ENCODE measurements at regions not wholly inside any gene's neighbourhood (a gene's known extent, or its start where the extent isn't known, plus 50 kb on each side); places are given as distances from the start of the nearest gene placed in this dataset.

- dilution Hi-C loops (cut with MboI; ENCODE audit: extremely low pct_ligation_motif_present, low sequenced_read_pairs): no loop called here
- Histone ChIP-seq H3K36me3 (ENCODE audit: control insufficient read depth in 2 of 2, extremely low read depth in 1 of 2, insufficient read depth in 2 of 2, low read length in 2 of 2) (no peaks in the 10 kb centered on the region), H3K9ac (ENCODE audit: control insufficient read depth, extremely low read depth, insufficient read depth, low read length) (peak overlapping the region; percentile 62), H3K4me1 (ENCODE audit: control insufficient read depth, extremely low read depth, insufficient read depth, low read length) (peaks cover 36% of the 10 kb centered on the region), H3K79me2 (ENCODE audit: control insufficient read depth, insufficient read depth, low read length) (no peaks in the 10 kb centered on the region), H2AFZ (ENCODE audit: control insufficient read depth, low read length) (no peak overlapping the region), H3K4me2 (ENCODE audit: control insufficient read depth, extremely low read depth, insufficient read depth, low read depth, low read length) (peak overlapping the region; percentile 55), H3K9me1 (ENCODE audit: control insufficient read depth, extremely low read depth, insufficient read depth, low read length) (no peaks in the 10 kb centered on the region), H3K9me3 (ENCODE audit: control insufficient read depth, low read depth, low read length) (no peaks in the 10 kb centered on the region), H4K20me1 (ENCODE audit: control insufficient read depth, extremely low read depth, insufficient read depth, low read length) (no peaks in the 10 kb centered on the region), H3K27ac (ENCODE audit: control insufficient read depth, insufficient read depth, low read length) (peak overlapping the region; percentile 86), H3K27me3 (ENCODE audit: control insufficient read depth, extremely low read depth, insufficient read depth, low read length) (no peaks in the 10 kb centered on the region), H3K4me3 (ENCODE audit: control insufficient read depth in 2 of 3, extremely low read depth in 1 of 3, insufficient read depth in 2 of 3, low read depth in 1 of 3, low read length in 3 of 3) (no peak overlapping the region)
- FAIRE-seq (peak; percentile 100), DNase-seq (ENCODE audit: low read depth, low spot score) (peak; percentile 85)
- TF ChIP-seq, protein P1, sequence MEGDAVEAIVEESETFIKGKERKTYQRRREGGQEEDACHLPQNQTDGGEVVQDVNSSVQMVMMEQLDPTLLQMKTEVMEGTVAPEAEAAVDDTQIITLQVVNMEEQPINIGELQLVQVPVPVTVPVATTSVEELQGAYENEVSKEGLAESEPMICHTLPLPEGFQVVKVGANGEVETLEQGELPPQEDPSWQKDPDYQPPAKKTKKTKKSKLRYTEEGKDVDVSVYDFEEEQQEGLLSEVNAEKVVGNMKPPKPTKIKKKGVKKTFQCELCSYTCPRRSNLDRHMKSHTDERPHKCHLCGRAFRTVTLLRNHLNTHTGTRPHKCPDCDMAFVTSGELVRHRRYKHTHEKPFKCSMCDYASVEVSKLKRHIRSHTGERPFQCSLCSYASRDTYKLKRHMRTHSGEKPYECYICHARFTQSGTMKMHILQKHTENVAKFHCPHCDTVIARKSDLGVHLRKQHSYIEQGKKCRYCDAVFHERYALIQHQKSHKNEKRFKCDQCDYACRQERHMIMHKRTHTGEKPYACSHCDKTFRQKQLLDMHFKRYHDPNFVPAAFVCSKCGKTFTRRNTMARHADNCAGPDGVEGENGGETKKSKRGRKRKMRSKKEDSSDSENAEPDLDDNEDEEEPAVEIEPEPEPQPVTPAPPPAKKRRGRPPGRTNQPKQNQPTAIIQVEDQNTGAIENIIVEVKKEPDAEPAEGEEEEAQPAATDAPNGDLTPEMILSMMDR (optimal IDR thresholded peaks at IDR 0.05 in 1 of 3, IDR thresholded peaks at IDR 0.05 in 1 of 3, conservative IDR thresholded peaks at IDR 0.05 in 1 of 3; ENCODE audit: extremely low read depth in 1 of 3, insufficient read depth in 2 of 3, low read length in 3 of 3): no peak
- no peak for TF ChIP-seq EZH2 (IDR thresholded peaks at IDR 0.05; ENCODE audit: low read length)
These were observed 67.7 kb upstream of the HS3ST1 start for GRCh38 chr4:11496351-11496829.

- peak overlapping the region; percentile 12 for H3K9ac ChIP-seq (ENCODE audit: control insufficient read depth, extremely low read depth, insufficient read depth, low read length)
These were observed 67.1 kb upstream of the HS3ST1 start for GRCh38 chr4:11495818-11496217.

More at GRCh38 chr4:11495818-11496217, 67.1 kb upstream of the HS3ST1 start:
- no peak for TF ChIP-seq EZH2 (IDR thresholded peaks at IDR 0.05; ENCODE audit: low read length)
- TF ChIP-seq, protein P1 (optimal IDR thresholded peaks at IDR 0.05 in 1 of 3, IDR thresholded peaks at IDR 0.05 in 1 of 3, conservative IDR thresholded peaks at IDR 0.05 in 1 of 3; ENCODE audit: extremely low read depth in 1 of 3, insufficient read depth in 2 of 3, low read length in 3 of 3): no peak
- H2AFZ ChIP-seq (ENCODE audit: control insufficient read depth, low read length): no peak overlapping the region
- H3K4me2 ChIP-seq (ENCODE audit: control insufficient read depth, extremely low read depth, insufficient read depth, low read depth, low read length): peak overlapping the region; percentile 3
- H3K4me1 ChIP-seq (ENCODE audit: control insufficient read depth, extremely low read depth, insufficient read depth, low read length): peaks cover 36% of the 10 kb centered on the region
- FAIRE-seq (no peak), DNase-seq (ENCODE audit: low read depth, low spot score) (no peak)
- H3K4me3 ChIP-seq (ENCODE audit: control insufficient read depth in 2 of 3, extremely low read depth in 1 of 3, insufficient read depth in 2 of 3, low read depth in 1 of 3, low read length in 3 of 3): no peak overlapping the region
- no peaks in the 10 kb centered on the region for H3K27me3 ChIP-seq (ENCODE audit: control insufficient read depth, extremely low read depth, insufficient read depth, low read length)
- no peaks in the 10 kb centered on the region for H3K9me1 ChIP-seq (ENCODE audit: control insufficient read depth, extremely low read depth, insufficient read depth, low read length)
- dilution Hi-C loops (cut with MboI; ENCODE audit: extremely low pct_ligation_motif_present, low sequenced_read_pairs): no loop called here
- H3K27ac ChIP-seq (ENCODE audit: control insufficient read depth, insufficient read depth, low read length): peak overlapping the region; percentile 86
- H3K36me3 ChIP-seq (ENCODE audit: control insufficient read depth in 2 of 2, extremely low read depth in 1 of 2, insufficient read depth in 2 of 2, low read length in 2 of 2): no peaks in the 10 kb centered on the region
- no peaks in the 10 kb centered on the region for H4K20me1 ChIP-seq (ENCODE audit: control insufficient read depth, extremely low read depth, insufficient read depth, low read length)
- H3K9me3 ChIP-seq (ENCODE audit: control insufficient read depth, low read depth, low read length): no peaks in the 10 kb centered on the region
- H3K79me2 ChIP-seq (ENCODE audit: control insufficient read depth, insufficient read depth, low read length): no peaks in the 10 kb centered on the region

Data from keratinocyte (primary cell).